ENCODE measurements at regions not wholly inside any gene's neighbourhood (a gene's known extent, or its start where the extent isn't known, plus 50 kb on each side); places are given as distances from the start of the nearest gene placed in this dataset.

GRCh38 chr14:65933400-65934069, 521.0 kb downstream of the FUT8 start:
- H3K27ac ChIP-seq (ENCODE audit: low read depth, low read length), result no peak overlapping the region
- no peaks in the 10 kb centered on the region for H3K9me3 ChIP-seq (ENCODE audit: control insufficient read depth, insufficient read depth, low read depth, low read length)
- H3K27me3 ChIP-seq (ENCODE audit: control insufficient read depth, insufficient read depth, low read length), result no peaks in the 10 kb centered on the region
- no peak overlapping the region for H3K4me3 ChIP-seq (ENCODE audit: low read depth, low read length)
- no peaks in the 10 kb centered on the region for H3K36me3 ChIP-seq (ENCODE audit: control insufficient read depth, insufficient read depth, low read length)
- H3K4me1 ChIP-seq (ENCODE audit: control insufficient read depth, insufficient read depth, low read length), result peaks cover 14% of the 10 kb centered on the region
- H3K9ac ChIP-seq (ENCODE audit: low read length), result no peak overlapping the region

DNA sequence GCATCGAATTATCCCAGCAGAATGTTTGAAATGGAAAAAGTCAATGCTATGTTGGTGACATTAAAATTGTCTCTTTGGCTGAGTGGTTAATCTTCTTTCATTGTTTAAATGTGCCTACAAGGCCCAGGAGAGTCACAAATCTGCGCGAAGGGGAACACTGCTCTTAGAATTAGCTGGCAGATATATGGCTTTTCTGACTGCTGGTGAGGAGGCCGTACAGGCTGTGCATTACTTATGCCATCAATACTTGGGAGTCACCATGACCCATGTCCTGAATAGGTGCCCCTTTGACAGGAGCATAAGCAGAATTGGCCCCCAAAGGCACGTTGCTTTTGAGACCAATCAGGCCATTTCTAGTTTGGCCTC, 521.5 kb downstream of the FUT8 start:
- no peak overlapping the region for H3K9ac ChIP-seq (ENCODE audit: low read length)
- no peaks in the 10 kb centered on the region for H3K36me3 ChIP-seq (ENCODE audit: control insufficient read depth, insufficient read depth, low read length)
- H3K4me3 ChIP-seq (ENCODE audit: low read depth, low read length), result no peak overlapping the region
- no peaks in the 10 kb centered on the region for H3K9me3 ChIP-seq (ENCODE audit: control insufficient read depth, insufficient read depth, low read depth, low read length)
- no peak overlapping the region for H3K27ac ChIP-seq (ENCODE audit: low read depth, low read length)
- H3K27me3 ChIP-seq (ENCODE audit: control insufficient read depth, insufficient read depth, low read length), result no peaks in the 10 kb centered on the region
- H3K4me1 ChIP-seq (ENCODE audit: control insufficient read depth, insufficient read depth, low read length), result peaks cover 14% of the 10 kb centered on the region

DNA sequence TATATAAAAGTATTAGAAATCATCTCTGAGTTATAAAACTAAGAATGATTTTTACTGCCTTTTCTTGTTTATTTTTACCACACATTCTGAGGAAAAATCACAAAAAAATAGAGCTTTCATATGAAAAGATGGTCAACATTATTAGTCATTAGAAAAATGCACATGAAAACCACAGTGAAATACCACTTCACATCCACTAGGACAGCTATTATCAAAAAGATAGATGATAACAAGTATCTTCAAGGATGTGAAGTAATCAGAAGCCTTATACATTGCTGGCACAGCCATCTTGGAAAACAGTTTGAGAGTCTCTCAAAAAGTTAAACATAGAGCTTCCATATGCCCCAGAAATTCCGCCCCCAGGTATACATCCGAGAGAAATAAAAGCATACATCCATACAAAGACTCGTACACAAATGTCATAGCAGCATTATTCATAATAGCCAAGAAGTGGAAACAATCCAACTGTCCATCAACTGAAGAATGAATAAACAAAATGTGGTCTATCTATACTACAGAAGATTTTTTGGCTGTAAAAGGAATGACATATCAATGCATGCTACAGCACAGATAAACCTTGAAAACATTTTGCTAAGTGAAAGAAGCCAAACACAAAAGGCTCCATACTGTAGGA, 523.9 kb downstream of the FUT8 start:
- Histone ChIP-seq H3K9me3 (ENCODE audit: control insufficient read depth, insufficient read depth, low read depth, low read length) (no peaks in the 10 kb centered on the region), H3K27ac (ENCODE audit: low read depth, low read length) (no peak overlapping the region), H3K4me3 (ENCODE audit: low read depth, low read length) (no peak overlapping the region), H3K27me3 (ENCODE audit: control insufficient read depth, insufficient read depth, low read length) (no peaks in the 10 kb centered on the region), H3K4me1 (ENCODE audit: control insufficient read depth, insufficient read depth, low read length) (peaks cover 18% of the 10 kb centered on the region), H3K36me3 (ENCODE audit: control insufficient read depth, insufficient read depth, low read length) (no peaks in the 10 kb centered on the region), H3K9ac (ENCODE audit: low read length) (no peak overlapping the region)

- no peak overlapping the region for H3K27ac ChIP-seq (ENCODE audit: low read depth, low read length)
- H3K9ac ChIP-seq (ENCODE audit: low read length), result no peak overlapping the region
- no peaks in the 10 kb centered on the region for H3K9me3 ChIP-seq (ENCODE audit: control insufficient read depth, insufficient read depth, low read depth, low read length)
- H3K4me1 ChIP-seq (ENCODE audit: control insufficient read depth, insufficient read depth, low read length), result peaks cover 18% of the 10 kb centered on the region
- H3K4me3 ChIP-seq (ENCODE audit: low read depth, low read length), result no peak overlapping the region
- no peaks in the 10 kb centered on the region for H3K36me3 ChIP-seq (ENCODE audit: control insufficient read depth, insufficient read depth, low read length)
- H3K27me3 ChIP-seq (ENCODE audit: control insufficient read depth, insufficient read depth, low read length), result no peaks in the 10 kb centered on the region
Observed at GRCh38 chr14:65937079-65937959, 524.8 kb downstream of the FUT8 start.

DNA sequence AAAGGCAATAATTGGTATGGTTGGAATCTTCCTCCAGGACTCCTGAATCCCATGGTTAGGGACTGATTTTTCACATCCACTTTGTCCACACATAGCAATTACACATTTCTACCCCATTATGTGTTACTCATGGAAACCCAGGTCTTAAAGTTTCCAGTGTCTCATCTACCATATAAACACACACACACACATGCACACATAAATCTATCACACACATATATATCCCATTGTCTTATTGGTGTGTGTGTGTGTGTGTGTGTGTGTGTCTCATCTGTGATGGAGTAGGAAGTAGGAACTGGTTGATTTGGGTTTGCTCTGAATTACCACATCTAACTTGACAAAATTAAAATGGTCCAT, 525.4 kb downstream of the FUT8 start:
- H3K4me1 ChIP-seq (ENCODE audit: control insufficient read depth, insufficient read depth, low read length), result peaks cover 18% of the 10 kb centered on the region
- no peak overlapping the region for H3K9ac ChIP-seq (ENCODE audit: low read length)
- no peaks in the 10 kb centered on the region for H3K27me3 ChIP-seq (ENCODE audit: control insufficient read depth, insufficient read depth, low read length)
- no peaks in the 10 kb centered on the region for H3K36me3 ChIP-seq (ENCODE audit: control insufficient read depth, insufficient read depth, low read length)
- no peaks in the 10 kb centered on the region for H3K9me3 ChIP-seq (ENCODE audit: control insufficient read depth, insufficient read depth, low read depth, low read length)
- no peak overlapping the region for H3K4me3 ChIP-seq (ENCODE audit: low read depth, low read length)
- no peak overlapping the region for H3K27ac ChIP-seq (ENCODE audit: low read depth, low read length)

- no peaks in the 10 kb centered on the region for H3K36me3 ChIP-seq (ENCODE audit: control insufficient read depth, insufficient read depth, low read length)
- no peak overlapping the region for H3K4me3 ChIP-seq (ENCODE audit: low read depth, low read length)
- no peaks in the 10 kb centered on the region for H3K27me3 ChIP-seq (ENCODE audit: control insufficient read depth, insufficient read depth, low read length)
Observed at GRCh38 chr14:65938738-65939137, 526.2 kb downstream of the FUT8 start.

DNA sequence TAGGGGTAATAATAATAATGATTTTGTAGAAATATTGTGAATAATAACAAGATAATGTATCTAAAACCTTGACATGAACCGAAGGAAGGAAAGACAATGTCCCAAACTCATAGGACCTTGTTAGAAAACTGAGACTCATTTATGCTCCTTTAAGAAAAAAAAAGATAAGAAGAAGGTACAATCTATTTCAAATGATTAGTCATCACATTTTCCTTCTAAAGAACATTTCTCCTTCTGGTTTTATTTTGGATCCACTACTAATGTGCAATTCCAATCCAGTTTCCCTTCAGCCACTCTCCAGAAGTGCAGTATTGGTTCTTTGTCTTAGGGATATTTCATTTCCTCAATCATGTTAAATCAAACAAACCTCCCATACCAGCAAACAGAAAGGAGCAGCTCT, 526.7 kb downstream of the FUT8 start:
- H3K27me3 ChIP-seq (ENCODE audit: control insufficient read depth, insufficient read depth, low read length), result no peaks in the 10 kb centered on the region
- H3K36me3 ChIP-seq (ENCODE audit: control insufficient read depth, insufficient read depth, low read length), result no peaks in the 10 kb centered on the region
- no peak overlapping the region for H3K27ac ChIP-seq (ENCODE audit: low read depth, low read length)
- H3K4me1 ChIP-seq (ENCODE audit: control insufficient read depth, insufficient read depth, low read length), result peaks cover 18% of the 10 kb centered on the region
- no peaks in the 10 kb centered on the region for H3K9me3 ChIP-seq (ENCODE audit: control insufficient read depth, insufficient read depth, low read depth, low read length)
- H3K9ac ChIP-seq (ENCODE audit: low read length), result no peak overlapping the region
- no peak overlapping the region for H3K4me3 ChIP-seq (ENCODE audit: low read depth, low read length)

More at GRCh38 chr14:65938738-65939137, 526.2 kb downstream of the FUT8 start:
- H3K27ac ChIP-seq (ENCODE audit: low read depth, low read length), result no peak overlapping the region
- peaks cover 18% of the 10 kb centered on the region for H3K4me1 ChIP-seq (ENCODE audit: control insufficient read depth, insufficient read depth, low read length)
- no peak overlapping the region for H3K9ac ChIP-seq (ENCODE audit: low read length)
- H3K9me3 ChIP-seq (ENCODE audit: control insufficient read depth, insufficient read depth, low read depth, low read length), result no peaks in the 10 kb centered on the region

- no peak overlapping the region for H3K9ac ChIP-seq (ENCODE audit: low read length)
Observed at GRCh38 chr14:65940056-65940735, 527.7 kb downstream of the FUT8 start.

GRCh38 chr14:65941091-65941490, 528.6 kb downstream of the FUT8 start:
- no peak overlapping the region for H3K4me3 ChIP-seq (ENCODE audit: low read depth, low read length)
- H3K27ac ChIP-seq (ENCODE audit: low read depth, low read length), result no peak overlapping the region
- H3K36me3 ChIP-seq (ENCODE audit: control insufficient read depth, insufficient read depth, low read length), result no peaks in the 10 kb centered on the region
- H3K27me3 ChIP-seq (ENCODE audit: control insufficient read depth, insufficient read depth, low read length), result no peaks in the 10 kb centered on the region
- H3K4me1 ChIP-seq (ENCODE audit: control insufficient read depth, insufficient read depth, low read length), result peaks cover 18% of the 10 kb centered on the region
- no peak overlapping the region for H3K9ac ChIP-seq (ENCODE audit: low read length)
- no peaks in the 10 kb centered on the region for H3K9me3 ChIP-seq (ENCODE audit: control insufficient read depth, insufficient read depth, low read depth, low read length)

More at GRCh38 chr14:65940056-65940735, 527.7 kb downstream of the FUT8 start:
- no peaks in the 10 kb centered on the region for H3K27me3 ChIP-seq (ENCODE audit: control insufficient read depth, insufficient read depth, low read length)
- H3K36me3 ChIP-seq (ENCODE audit: control insufficient read depth, insufficient read depth, low read length), result no peaks in the 10 kb centered on the region
- peaks cover 18% of the 10 kb centered on the region for H3K4me1 ChIP-seq (ENCODE audit: control insufficient read depth, insufficient read depth, low read length)
- H3K4me3 ChIP-seq (ENCODE audit: low read depth, low read length), result no peak overlapping the region
- H3K27ac ChIP-seq (ENCODE audit: low read depth, low read length), result no peak overlapping the region
- no peaks in the 10 kb centered on the region for H3K9me3 ChIP-seq (ENCODE audit: control insufficient read depth, insufficient read depth, low read depth, low read length)

GRCh38 chr14:65943150-65943549, 530.6 kb downstream of the FUT8 start:
- Histone ChIP-seq H3K4me3 (ENCODE audit: low read depth, low read length) (no peak overlapping the region), H3K4me1 (ENCODE audit: control insufficient read depth, insufficient read depth, low read length) (peaks cover 8% of the 10 kb centered on the region), H3K27ac (ENCODE audit: low read depth, low read length) (no peak overlapping the region), H3K9ac (ENCODE audit: low read length) (no peak overlapping the region), H3K9me3 (ENCODE audit: control insufficient read depth, insufficient read depth, low read depth, low read length) (no peaks in the 10 kb centered on the region), H3K27me3 (ENCODE audit: control insufficient read depth, insufficient read depth, low read length) (no peaks in the 10 kb centered on the region), H3K36me3 (ENCODE audit: control insufficient read depth, insufficient read depth, low read length) (no peaks in the 10 kb centered on the region)
